GM04503 (cell line): ENCODE measurements at regions not wholly inside any gene's neighbourhood (a gene's known extent, or its start where the extent isn't known, plus 50 kb on each side); places are given as distances from the start of the nearest gene placed in this dataset.

ENCODE experiments used
- DNase-seq: peaks from one replicate; pipeline ENCODE4 v3.0.0-alpha.2; 2012; ENCODE audit warnings: low read depth

DNA sequence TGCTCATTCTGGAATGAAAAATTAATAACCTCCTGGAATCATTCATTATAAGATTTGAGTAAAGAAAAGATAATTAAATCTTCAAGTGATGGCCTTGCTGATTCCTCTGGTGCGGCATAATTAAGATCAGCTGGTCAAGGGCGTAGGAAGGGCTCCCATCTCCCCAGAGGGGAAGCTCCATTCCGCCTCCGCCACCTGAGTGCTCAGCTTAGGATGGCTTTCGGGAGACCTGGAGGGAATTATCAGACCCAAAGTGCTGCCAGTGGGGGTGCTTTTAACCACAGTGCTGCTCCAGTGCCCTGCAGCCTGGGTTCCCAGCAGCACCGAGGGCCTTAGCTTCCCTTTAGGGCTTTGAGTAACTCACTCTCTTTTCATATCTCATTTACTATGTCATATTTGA, 556.6 kb upstream of the RGMA start:
- DNase-seq: no peak

GRCh38 chr15:93644595-93644994, 555.6 kb upstream of the RGMA start:
- DNase-seq: no peak

DNA sequence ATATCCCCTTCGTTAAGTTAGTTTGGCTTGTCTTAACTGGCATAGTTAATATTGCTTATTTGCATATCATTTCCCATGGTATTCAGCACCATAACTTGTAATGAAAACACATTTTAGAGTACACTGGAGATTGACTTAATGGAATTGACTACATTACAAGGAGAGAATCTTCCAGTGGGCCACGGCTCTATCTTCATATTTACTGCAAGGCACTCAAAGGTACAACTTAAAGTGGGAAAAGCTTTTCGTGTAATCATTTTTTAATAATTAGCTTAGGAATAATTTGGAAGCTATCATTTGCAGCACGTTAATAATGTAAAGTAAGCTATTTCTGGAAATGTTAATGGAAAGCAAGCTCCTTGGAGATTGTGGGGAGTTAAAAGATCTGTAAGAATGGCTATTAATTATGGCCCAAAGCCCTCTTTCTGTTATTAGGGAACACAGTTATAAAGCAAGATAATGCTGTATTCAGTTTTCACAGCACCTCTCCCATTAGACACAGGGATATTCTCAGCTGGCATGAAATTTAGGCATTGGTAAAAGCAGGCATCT, 551.5 kb upstream of the RGMA start:
- DNase-seq: no peak

DNA sequence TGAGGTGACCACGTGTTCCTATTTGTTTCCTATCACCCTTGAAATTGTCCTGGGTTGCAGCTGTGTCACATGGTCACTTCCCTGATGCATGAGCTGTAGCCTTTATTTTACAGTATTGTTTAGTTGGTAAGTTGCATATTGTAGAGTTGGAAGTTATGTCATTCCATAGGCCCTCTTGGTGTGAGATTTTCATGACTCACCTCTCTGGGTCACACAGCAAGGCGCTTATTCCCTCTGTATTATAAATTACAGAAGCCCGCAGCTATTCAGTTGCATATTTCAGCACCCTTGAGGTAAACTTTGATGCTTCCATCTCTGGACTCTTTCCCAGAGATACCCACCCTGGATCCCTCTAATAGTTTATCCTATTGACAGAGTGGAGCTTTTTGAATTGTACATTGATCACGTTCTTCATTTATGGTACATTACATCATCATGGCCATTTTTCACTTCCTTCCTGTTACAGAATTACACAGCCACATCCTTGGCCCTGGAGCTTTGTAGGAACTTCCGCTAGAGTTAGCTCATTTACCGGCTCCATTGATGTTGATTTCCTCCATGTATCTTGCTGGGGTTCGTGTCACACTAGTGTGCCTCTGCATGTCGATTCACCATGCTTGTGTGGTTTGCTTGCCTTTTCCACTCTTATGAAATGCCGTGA, 543.1 kb upstream of the RGMA start:
- no peak for DNase-seq

- no peak for DNase-seq
Measured at GRCh38 chr15:93619597-93619996, 530.6 kb upstream of the RGMA start.

DNA sequence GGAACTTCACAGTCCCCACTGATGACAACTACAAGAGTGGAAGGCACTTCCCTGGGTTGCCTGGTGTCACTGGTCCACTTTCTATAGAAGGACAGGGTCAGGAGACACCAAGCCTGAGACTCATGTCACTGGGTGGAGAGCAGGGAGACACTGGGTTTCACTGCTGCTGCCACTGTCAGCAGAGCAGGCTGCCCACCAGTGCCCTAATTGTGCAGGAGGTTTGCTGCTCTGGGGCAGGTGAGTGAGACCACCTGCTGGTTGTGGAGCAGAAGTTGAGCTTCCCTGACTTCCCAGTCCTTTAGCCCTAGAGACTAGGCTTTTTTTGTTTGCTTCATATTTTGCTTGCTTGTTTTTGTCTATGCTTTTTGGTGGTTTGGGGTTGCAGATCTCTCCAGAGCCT, 528.4 kb upstream of the RGMA start:
- no peak for DNase-seq

GRCh38 chr15:93614386-93615104, 525.5 kb upstream of the RGMA start:
- DNase-seq: no peak

GRCh38 chr15:93613386-93613785, 524.4 kb upstream of the RGMA start:
- no peak for DNase-seq

- DNase-seq: no peak
Measured at GRCh38 chr15:93612953-93613352, 523.9 kb upstream of the RGMA start.

GRCh38 chr15:93610944-93611343, 521.9 kb upstream of the RGMA start:
- no peak for DNase-seq

DNA sequence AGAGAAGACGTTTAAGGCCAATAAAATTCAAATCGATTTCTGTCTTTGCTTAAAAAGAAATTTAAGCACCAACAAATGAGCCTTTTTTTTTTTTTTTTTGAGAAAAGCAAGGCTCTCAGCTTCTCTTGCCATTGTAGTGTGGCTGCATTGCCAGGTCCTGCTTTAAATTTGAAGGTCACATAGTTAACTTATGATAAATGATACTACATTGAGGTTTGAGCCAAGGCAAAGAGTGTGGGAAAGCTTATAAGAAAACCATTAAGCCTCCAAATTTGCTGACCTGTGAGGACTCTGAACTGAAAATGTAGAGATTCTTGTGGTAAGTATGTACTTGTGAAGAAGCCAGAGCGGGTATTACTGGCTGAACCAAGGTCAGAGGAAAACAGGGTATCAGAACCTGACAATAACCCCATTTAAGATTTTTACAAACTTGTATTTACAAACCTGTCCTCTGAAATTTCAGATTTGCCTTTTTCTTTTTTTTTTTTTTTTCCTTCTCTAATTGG, 519.7 kb upstream of the RGMA start:
- DNase-seq: no peak

GRCh38 chr15:93603550-93603949, 514.5 kb upstream of the RGMA start:
- no peak for DNase-seq

DNA sequence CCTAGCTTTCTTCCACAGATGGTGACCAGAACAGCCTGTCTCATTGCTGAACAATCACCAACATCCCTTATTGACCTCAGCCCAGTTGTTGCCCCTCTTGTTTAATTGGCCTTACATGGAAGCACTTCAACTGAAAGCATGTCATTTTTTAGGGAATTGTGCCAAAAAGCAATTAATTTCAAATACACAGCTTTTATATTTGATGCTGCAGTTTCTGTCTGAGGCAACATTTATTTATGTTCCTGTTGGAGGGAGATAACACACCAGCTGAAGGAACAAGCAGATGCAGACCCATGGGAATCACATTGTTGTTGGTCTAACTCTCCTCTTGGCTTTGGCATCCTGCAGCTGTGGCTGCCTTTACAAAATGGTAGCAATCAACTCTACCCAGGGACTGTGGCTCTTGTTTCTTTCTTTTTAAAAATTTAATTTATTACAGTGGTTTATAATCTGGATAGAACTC, 498.1 kb upstream of the RGMA start:
- no peak for DNase-seq

- DNase-seq: no peak
Measured at GRCh38 chr15:93585012-93585411, 496.0 kb upstream of the RGMA start.

DNA sequence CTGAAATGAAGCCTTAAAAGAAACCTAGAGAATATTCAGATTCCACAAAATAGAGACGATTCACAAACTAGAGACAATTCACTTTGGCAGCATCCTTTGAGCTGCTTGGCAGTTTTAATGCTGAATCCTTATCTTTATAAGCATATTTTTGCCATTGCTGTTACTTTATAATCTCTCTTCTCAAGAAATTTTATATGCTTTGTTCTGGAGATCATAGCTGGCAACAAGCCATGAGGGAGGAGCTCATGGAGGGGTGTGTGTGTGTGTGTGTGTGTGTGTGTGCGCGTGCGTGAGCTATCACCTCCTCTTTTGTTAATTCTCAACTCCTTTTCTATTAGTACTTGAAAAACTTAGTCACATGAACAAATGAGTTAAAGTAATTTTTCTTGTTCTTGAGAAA, 495.0 kb upstream of the RGMA start:
- DNase-seq: no peak

GRCh38 chr15:93583552-93583951, 494.5 kb upstream of the RGMA start:
- DNase-seq: no peak

DNA sequence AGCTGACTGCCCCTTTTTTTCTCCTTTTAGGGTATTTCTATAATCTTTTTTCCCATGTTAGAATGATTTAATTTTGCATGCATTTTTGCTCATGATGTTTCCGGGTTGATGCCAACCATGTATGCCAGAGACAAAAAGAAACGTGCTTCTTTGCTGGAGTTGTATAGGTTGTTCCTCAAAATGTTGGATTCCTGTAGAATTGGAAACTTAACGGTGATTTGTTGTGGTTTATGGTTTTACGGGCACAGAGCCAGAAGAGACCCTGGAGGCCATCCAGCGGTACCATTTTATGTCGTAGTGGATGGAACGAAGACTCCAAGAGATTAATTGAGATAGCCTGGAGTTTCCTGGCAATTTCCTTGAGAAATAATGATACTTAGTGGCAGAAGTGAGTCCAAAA, 481.5 kb upstream of the RGMA start:
- no peak for DNase-seq

DNA sequence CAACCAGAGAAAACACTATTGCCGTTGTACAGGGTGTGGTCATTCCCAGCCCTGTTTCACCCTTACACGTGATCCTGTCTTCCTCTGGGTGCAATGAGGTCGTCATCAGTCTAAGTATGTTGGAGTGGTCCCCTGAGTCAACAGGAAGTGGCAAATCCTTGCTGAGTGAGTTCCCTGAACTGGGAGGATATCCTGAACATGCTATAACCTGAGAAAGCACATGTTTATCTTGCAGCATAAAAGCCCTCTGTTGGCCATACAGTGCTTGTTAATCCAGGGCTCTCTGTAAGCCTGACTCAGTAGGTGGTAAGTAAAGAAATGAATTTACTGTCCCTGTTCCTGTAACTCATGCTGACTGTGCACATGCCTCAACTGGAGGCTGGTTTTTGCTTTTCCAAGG, 477.8 kb upstream of the RGMA start:
- no peak for DNase-seq

- no peak for DNase-seq
Measured at GRCh38 chr15:93565201-93565600, 476.2 kb upstream of the RGMA start.

- DNase-seq: no peak
Measured at GRCh38 chr15:93563218-93563617, 474.2 kb upstream of the RGMA start.

- DNase-seq: no peak
Measured at GRCh38 chr15:93562395-93563123, 473.5 kb upstream of the RGMA start.

DNA sequence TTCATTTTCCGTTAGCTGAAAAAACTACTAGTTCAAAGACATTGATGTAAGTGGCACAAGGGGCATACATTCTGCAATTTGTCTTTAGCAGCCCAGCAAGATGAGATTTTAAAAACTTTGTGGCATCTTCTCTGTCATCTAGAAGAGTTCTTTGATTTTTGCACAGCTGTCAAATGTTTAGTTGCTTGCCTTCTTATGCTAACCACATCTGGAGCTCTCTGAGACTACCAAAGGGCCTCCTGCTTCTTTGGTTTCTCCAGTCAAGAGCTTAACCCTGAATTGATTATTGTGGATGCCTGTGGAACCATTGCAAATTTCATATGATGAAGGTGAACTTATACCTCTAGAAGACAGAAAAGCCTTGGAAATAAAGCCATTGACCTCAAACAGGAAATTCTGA, 468.7 kb upstream of the RGMA start:
- DNase-seq: no peak
